Adipocyte (in vitro differentiated cells): ENCODE measurements at regions not wholly inside any gene's neighbourhood (a gene's known extent, or its start where the extent isn't known, plus 50 kb on each side); places are given as distances from the start of the nearest gene placed in this dataset.

ENCODE experiments used
- DNase-seq: peaks from one replicate; pipeline ENCODE4 v3.0.0-alpha.2; 2015; ENCODE audit warnings: low read depth
- H3K27me3 ChIP-seq: replicated peaks from 2 replicates; pipeline ENCODE4 v1.7.0; 2013; ENCODE audit warnings: mild to moderate bottlenecking, low read length, moderate library complexity; ENCODE audit not compliant: control insufficient read depth, insufficient read depth
- H3K36me3 ChIP-seq: 2 replicates; pipeline ENCODE4 v1.7.0; 2013; ENCODE audit warnings: low read length, mild to moderate bottlenecking, moderate library complexity; ENCODE audit not compliant: control insufficient read depth, insufficient read depth, severe bottlenecking
- H3K4me1 ChIP-seq: 2 replicates; pipeline ENCODE4 v1.7.0; 2013; ENCODE audit warnings: mild to moderate bottlenecking, low read length, moderate library complexity; ENCODE audit not compliant: control insufficient read depth, insufficient read depth
- H3K4me3 ChIP-seq: 2 replicates; pipeline ENCODE4 v1.7.0; 2013; ENCODE audit warnings: mild to moderate bottlenecking, low read length, moderate library complexity
- H3K9ac ChIP-seq: 2 replicates; pipeline ENCODE4 v1.7.0; 2013; ENCODE audit warnings: mild to moderate bottlenecking, low read length, moderate library complexity
- H3K9me3 ChIP-seq: 2 replicates; pipeline ENCODE4 v1.7.0; 2013; ENCODE audit warnings: mild to moderate bottlenecking, low read length, moderate library complexity; ENCODE audit not compliant: control insufficient read depth

DNA sequence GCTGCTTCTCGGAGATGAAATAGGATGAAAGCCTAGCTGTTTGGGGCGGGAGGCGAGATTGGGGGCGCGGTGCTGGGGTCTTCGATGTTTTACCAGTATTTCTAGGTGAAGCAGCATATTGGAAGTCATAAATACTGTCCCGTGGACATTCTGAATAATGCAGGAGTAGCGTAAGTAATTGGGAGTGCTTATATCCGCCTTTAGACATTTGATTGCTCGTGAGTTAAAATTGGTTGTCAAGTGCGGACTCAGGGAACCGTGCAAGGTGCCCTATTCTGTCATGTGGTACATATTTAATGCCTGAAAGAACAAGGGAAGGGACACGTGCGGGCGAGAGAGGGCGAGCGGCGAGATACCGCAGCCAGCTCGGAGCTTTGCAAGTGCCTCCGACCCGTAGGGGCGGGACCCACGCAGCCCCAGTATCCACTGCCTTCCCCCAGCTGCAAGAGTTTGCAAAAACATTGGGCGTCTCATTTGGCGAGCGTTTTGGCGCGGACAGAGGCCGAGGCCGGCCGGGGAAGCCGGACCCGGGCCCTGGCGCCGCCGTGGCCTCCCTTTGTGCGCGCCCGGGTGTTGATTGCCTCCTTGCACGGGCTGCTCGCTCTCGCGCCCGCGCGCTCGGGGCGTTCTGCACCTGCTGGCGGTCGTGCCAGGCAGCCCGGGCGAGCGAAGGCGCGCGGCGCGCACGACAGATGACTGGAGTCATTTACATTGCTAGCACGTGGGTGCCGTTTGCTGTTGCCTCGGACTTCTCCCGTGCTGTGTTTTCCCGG is 849.8 kb upstream of the RBFOX1 start:
- no peaks in the 10 kb centered on the region for H3K27me3 ChIP-seq
- no peak overlapping the region for H3K9ac ChIP-seq
- H3K9me3 ChIP-seq: no peaks in the 10 kb centered on the region
- no peaks in the 10 kb centered on the region for H3K36me3 ChIP-seq
- DNase-seq: no peak
- H3K4me3 ChIP-seq: no peak overlapping the region
- H3K4me1 ChIP-seq: no peaks in the 10 kb centered on the region

DNA sequence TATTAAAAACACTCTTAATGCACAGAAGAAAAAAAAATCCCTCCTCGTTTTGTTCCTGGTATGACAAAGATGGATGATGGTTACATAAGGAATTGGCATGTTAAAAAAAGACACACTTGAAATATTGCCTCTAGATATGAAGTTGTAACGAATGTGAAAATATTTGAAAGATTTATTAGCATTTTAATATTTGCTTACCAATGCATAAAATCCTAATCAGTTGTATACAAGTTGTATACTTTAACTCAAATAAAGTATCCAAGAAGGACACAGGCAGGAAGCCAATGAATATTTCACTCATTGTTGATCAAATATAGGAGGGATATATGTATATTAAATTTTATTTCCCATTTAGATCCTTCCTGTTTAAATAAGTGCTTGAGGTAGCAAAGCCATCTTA is 850.8 kb upstream of the RBFOX1 start:
- Histone ChIP-seq H3K4me3 (no peak overlapping the region), H3K36me3 (no peaks in the 10 kb centered on the region), H3K9me3 (no peaks in the 10 kb centered on the region), H3K9ac (no peak overlapping the region), H3K4me1 (no peaks in the 10 kb centered on the region), H3K27me3 (no peaks in the 10 kb centered on the region)
- no peak for DNase-seq

DNA sequence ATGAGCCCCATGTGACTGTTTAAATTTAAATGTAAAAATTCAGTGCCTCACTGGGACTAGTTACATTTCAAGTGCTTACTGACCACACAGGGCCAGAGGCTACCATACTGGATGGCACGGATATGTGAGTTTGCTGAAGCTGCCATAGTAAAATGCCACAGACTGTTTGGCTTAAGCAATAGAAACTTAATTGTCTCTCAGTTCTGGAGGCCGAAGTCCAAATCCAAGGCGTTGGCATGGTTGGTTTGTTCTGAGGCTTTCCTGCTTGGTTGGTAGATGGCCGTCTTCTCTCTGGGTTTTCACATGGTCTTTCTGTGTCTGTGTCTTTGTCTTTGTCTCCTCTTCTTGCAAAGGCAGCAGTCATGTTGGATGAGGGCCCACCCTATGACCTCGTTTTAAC is 878.9 kb upstream of the RBFOX1 start:
- Histone ChIP-seq H3K9ac (no peak overlapping the region), H3K9me3 (no peaks in the 10 kb centered on the region), H3K4me3 (no peak overlapping the region), H3K27me3 (no peaks in the 10 kb centered on the region), H3K4me1 (no peaks in the 10 kb centered on the region), H3K36me3 (no peaks in the 10 kb centered on the region)
- no peak for DNase-seq

DNA sequence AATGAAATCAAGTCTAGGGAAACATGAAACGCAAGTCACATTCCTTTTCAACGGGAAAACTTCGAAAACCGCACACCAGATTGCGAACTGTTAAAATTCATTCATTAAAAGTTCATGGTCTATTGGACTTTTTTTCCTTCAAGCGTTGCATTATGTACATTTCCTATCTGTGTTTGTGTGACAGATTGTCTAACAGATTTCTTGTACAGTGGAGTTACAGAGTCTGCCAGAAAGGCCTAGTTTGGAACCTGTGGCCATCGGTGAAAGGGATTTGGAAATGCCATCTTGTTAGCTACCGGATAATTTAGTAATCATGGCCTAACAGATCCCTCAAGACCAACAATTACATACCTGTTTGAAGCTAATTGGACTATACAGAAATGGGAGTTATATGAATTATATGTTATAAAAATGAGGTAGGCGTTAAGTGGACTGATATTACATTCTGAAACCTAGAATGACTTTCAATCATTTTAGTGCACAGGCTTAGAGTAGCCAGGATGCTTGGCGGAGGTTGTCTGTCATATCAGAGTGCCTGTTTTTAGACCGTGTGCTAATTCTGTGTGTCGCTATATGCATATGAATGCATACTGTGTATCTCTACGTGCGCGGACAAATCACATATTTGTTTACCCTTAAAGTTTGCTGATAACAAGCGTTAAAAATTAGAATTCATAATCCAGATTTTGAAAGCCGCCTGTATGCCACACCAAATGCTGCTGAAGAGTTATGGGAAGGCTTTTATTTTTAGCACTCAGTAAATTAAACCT is 885.4 kb upstream of the RBFOX1 start:
- no peaks in the 10 kb centered on the region for H3K9me3 ChIP-seq
- no peaks in the 10 kb centered on the region for H3K36me3 ChIP-seq
- H3K4me1 ChIP-seq: no peaks in the 10 kb centered on the region
- H3K9ac ChIP-seq: no peak overlapping the region
- no peak overlapping the region for H3K4me3 ChIP-seq
- no peaks in the 10 kb centered on the region for H3K27me3 ChIP-seq
- DNase-seq: no peak

DNA sequence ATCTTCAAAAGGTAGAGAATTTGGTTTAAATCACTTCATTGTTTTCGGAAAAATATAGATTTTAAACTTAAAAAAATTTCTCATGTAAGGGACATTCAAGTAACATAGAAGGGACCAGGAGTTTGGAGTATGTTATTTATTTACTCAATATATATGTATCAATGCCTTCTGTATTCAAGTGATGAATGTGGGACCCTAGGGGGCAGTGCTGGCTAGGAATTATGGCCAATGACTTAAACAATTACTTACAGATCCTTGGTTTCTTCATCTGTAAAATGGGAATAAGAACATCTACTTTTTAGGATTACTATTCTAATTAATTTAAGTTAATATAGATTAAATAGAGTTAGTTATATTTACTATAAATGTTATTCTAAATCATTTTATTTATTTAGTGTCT is 886.3 kb upstream of the RBFOX1 start:
- no peak for DNase-seq
- no peaks in the 10 kb centered on the region for H3K4me1 ChIP-seq
- H3K4me3 ChIP-seq: no peak overlapping the region

DNA sequence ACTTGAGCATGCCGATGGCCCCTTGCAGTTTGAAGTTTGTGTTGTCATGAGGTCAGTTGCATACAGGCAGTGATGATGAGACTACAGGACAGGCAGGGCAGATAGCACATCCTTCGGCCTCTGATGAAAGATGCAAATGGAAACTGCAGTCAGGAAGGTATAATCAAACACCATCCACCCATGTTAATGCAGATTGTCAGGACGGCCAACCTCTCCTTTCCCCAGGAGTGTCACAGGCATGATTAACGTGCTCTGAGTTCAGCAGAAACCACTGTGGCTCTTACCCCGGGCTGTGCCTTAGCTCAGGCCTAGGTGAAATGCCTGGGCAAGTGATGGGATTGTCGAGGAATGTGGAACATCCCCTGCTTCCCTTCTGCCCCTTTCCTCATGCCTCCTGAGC is 893.5 kb upstream of the RBFOX1 start:
- Histone ChIP-seq H3K9me3 (no peaks in the 10 kb centered on the region), H3K4me3 (no peak overlapping the region), H3K27me3 (no peaks in the 10 kb centered on the region), H3K9ac (no peak overlapping the region), H3K36me3 (no peaks in the 10 kb centered on the region), H3K4me1 (no peaks in the 10 kb centered on the region)
- no peak for DNase-seq

More for the DNA sequence above, 886.3 kb upstream of the RBFOX1 start:
- Histone ChIP-seq H3K9me3 (no peaks in the 10 kb centered on the region), H3K36me3 (no peaks in the 10 kb centered on the region), H3K27me3 (no peaks in the 10 kb centered on the region), H3K9ac (no peak overlapping the region)

DNA sequence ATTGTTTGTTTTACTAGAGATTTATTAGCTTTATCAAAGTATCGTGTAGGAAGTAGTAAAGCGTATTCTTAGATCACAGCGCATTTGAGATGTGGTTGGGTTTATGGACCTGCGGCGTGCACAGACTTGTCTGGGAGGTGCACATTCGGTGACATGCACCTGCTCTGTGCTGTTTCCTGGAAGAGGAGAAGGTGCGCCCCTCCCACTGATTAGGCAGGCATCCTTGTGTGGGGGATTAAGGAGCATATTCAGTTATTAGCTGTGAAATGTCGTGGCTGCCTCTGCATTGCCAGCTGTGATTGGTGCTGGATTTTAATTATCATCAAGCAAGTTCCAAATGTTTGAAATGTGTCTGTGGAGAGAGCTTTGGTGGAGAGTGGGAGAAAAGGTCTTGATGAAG is 903.8 kb upstream of the RBFOX1 start:
- Histone ChIP-seq H3K4me1 (no peaks in the 10 kb centered on the region), H3K9ac (no peak overlapping the region), H3K4me3 (no peak overlapping the region), H3K36me3 (no peaks in the 10 kb centered on the region), H3K27me3 (no peaks in the 10 kb centered on the region), H3K9me3 (no peaks in the 10 kb centered on the region)
- DNase-seq: no peak

DNA sequence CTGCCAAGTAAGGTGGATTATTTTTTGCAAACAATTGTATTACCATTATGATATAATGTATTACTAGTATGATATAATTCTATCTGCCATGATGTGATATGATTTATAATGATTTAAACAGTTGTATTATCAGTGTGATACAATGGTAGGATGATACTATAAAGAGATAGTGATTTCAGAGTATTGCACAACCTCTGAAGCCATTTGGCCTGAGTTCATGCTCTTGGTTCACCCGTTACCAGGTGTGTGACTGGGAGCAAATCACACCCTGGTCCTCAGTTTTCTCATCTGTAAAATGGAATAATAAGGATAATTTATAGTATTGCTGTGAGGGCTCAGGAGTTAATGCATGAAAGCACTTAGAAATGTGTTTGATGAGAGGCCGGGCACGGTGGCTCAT is 905.0 kb upstream of the RBFOX1 start:
- H3K4me3 ChIP-seq: no peak overlapping the region
- no peak for DNase-seq
- no peaks in the 10 kb centered on the region for H3K4me1 ChIP-seq
- H3K27me3 ChIP-seq: no peaks in the 10 kb centered on the region
- H3K9ac ChIP-seq: no peak overlapping the region
- H3K9me3 ChIP-seq: no peaks in the 10 kb centered on the region
- no peaks in the 10 kb centered on the region for H3K36me3 ChIP-seq

DNA sequence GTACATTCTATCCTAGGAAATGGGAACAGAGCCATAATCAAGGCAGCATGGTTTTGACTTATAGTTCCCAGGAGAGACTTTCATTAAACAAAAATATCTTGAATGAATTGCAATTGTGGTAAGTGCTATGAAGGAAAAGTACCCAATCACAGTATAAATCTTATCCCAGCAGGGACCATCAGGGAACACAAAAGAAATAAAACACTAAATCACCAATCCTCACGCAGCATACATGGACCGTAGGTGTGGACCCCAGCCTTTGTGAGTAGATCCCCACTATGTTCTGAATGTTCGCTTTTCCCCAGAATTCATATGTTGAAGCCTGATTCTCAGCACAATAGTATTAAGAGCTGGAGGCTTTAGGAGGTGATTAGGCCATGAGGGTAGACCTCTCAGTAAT is 925.0 kb upstream of the RBFOX1 start:
- Histone ChIP-seq H3K4me1 (no peaks in the 10 kb centered on the region), H3K36me3 (no peaks in the 10 kb centered on the region), H3K27me3 (no peaks in the 10 kb centered on the region), H3K9ac (no peak overlapping the region), H3K4me3 (no peak overlapping the region), H3K9me3 (peaks cover 4% of the 10 kb centered on the region)
- DNase-seq: no peak

DNA sequence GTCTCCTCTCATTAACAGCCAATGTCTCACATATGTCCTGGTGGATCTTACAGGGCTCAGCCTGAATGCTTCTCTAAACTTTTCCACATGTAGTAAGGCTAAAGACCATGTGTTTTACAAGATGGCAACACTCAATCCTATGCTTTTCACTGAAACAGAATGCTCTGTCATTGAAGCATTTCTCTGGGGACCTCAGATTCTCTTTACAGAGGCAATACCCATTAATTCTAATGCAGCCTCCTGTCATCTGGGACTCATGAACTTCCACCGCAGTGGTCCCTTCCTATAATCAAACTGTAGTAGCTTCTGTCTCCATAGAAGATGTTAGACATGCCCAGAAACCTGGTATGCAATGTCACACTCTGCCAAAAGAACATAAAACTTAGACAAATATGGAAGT is 926.6 kb upstream of the RBFOX1 start:
- H3K27me3 ChIP-seq: no peaks in the 10 kb centered on the region
- H3K9ac ChIP-seq: no peak overlapping the region
- no peaks in the 10 kb centered on the region for H3K36me3 ChIP-seq
- H3K4me3 ChIP-seq: no peak overlapping the region
- H3K4me1 ChIP-seq: no peaks in the 10 kb centered on the region
- DNase-seq: no peak
- H3K9me3 ChIP-seq: peaks cover 4% of the 10 kb centered on the region

DNA sequence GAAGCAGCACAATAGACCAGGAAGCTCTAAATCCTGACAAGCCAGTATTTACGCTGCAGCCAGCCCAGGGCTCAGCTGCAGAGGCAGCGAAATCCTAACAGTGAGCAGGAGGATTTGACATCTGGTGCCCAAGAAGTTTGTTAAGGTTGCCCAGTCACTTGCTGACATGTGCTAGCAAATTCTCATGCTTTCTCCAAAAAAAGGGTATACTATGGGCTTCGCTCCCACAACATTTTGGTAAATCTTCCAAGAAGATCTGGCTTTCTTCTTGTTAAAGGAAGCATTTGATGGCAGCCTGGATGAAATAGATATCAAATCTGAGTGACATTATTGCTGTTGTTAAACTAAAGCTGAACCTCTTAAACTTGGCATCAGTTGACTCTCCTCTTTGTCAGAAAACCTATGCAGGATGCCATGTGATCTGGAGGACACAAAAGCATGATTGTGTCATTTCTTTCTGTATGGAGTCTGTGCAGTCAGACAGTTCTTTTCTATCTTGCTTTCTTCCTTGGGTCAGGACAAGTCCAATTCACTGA is 949.7 kb upstream of the RBFOX1 start:
- H3K4me1 ChIP-seq: no peaks in the 10 kb centered on the region
- DNase-seq: no peak
- no peaks in the 10 kb centered on the region for H3K27me3 ChIP-seq
- H3K4me3 ChIP-seq: no peak overlapping the region
- H3K9ac ChIP-seq: no peak overlapping the region
- H3K9me3 ChIP-seq: peaks cover 2% of the 10 kb centered on the region
- no peaks in the 10 kb centered on the region for H3K36me3 ChIP-seq
